ENCODE measurements at regions not wholly inside any gene's neighbourhood (a gene's known extent, or its start where the extent isn't known, plus 50 kb on each side); places are given as distances from the start of the nearest gene placed in this dataset.

- Histone ChIP-seq H3K27me3 (ENCODE audit: control insufficient read depth, insufficient read depth, low read length) (no peaks in the 10 kb centered on the region), H3K4me3 (ENCODE audit: low read depth in 2 of 2, low read length in 2 of 2) (no peak overlapping the region), H3K27ac (ENCODE audit: low read length) (no peak overlapping the region), H3K36me3 (ENCODE audit: control insufficient read depth, insufficient read depth, low read length) (no peaks in the 10 kb centered on the region), H3K4me1 (ENCODE audit: control insufficient read depth, insufficient read depth, low read length) (no peaks in the 10 kb centered on the region), H3K9me3 (ENCODE audit: control insufficient read depth, insufficient read depth, low read depth, low read length) (peaks cover 8% of the 10 kb centered on the region; the same call in 1 of the 2 replicates)
- no TSS peak for BruUV-seq (replicated peaks)
- ChIA-PET POLR2A (no interaction called here), CTCF (no interaction called here)
- DNase-seq (ENCODE audit: low read depth, low spot score) (no peak), ATAC-seq (no peak)
- in situ Hi-C loops (cut with HindIII; ENCODE audit: low pct_unique_long_range_greater_than_20kb, low sequenced_read_pairs): no loop called here
- intact Hi-C loops (cut with micrococcal nuclease; ENCODE audit: unreplicated experiment): no loop called here
- no peak for TF ChIP-seq POLR2AphosphoS5 (IDR thresholded peaks at IDR 0.05; ENCODE audit: low read depth, low read length)
- no peak for TF ChIP-seq TCF7L2 (IDR thresholded peaks at IDR 0.05; ENCODE audit: low read depth, low read length)
- TF ChIP-seq SIN3A (IDR thresholded peaks at IDR 0.05; ENCODE audit: borderline replicate concordance, insufficient read depth, low read depth, low read length): no peak
- no peak for TF ChIP-seq REST (IDR thresholded peaks at IDR 0.05; ENCODE audit: insufficient read depth in 1 of 2, low read depth in 2 of 2, low read length in 1 of 2)
- TF ChIP-seq CTCF (IDR thresholded peaks at IDR 0.05): no peak
Measured at GRCh38 chr4:188854436-188854835, 715.2 kb downstream of the TRIML1 start.

- Histone ChIP-seq H3K4me3 (ENCODE audit: low read depth in 2 of 2, low read length in 2 of 2) (no peak overlapping the region), H3K27ac (ENCODE audit: low read length) (no peak overlapping the region), H3K36me3 (ENCODE audit: control insufficient read depth, insufficient read depth, low read length) (no peaks in the 10 kb centered on the region), H3K9me3 (ENCODE audit: control insufficient read depth, insufficient read depth, low read depth, low read length) (no peaks in the 10 kb centered on the region), H3K4me1 (ENCODE audit: control insufficient read depth, insufficient read depth, low read length) (no peaks in the 10 kb centered on the region), H3K27me3 (ENCODE audit: control insufficient read depth, insufficient read depth, low read length) (no peaks in the 10 kb centered on the region)
- CTCF ChIA-PET: no interaction called here
- ATAC-seq (no peak), DNase-seq (ENCODE audit: low read depth, low spot score) (no peak)
- no TSS peak for BruUV-seq (replicated peaks)
- in situ Hi-C loops (cut with HindIII; ENCODE audit: low pct_unique_long_range_greater_than_20kb, low sequenced_read_pairs): no loop called here
- intact Hi-C loops (cut with micrococcal nuclease; ENCODE audit: unreplicated experiment): no loop called here
- TF ChIP-seq CTCF (IDR thresholded peaks at IDR 0.05): no peak
- POLR2A ChIA-PET: no interaction called here
Measured at GRCh38 chr4:188858696-188859095, 719.5 kb downstream of the TRIML1 start.

- Histone ChIP-seq H3K36me3 (ENCODE audit: control insufficient read depth, insufficient read depth, low read length) (no peaks in the 10 kb centered on the region), H3K27me3 (ENCODE audit: control insufficient read depth, insufficient read depth, low read length) (no peaks in the 10 kb centered on the region), H3K4me1 (ENCODE audit: control insufficient read depth, insufficient read depth, low read length) (no peaks in the 10 kb centered on the region), H3K27ac (ENCODE audit: low read length) (no peak overlapping the region), H3K4me3 (ENCODE audit: low read depth in 2 of 2, low read length in 2 of 2) (no peak overlapping the region), H3K9me3 (ENCODE audit: control insufficient read depth, insufficient read depth, low read depth, low read length) (no peaks in the 10 kb centered on the region)
- in situ Hi-C loops (cut with HindIII; ENCODE audit: low pct_unique_long_range_greater_than_20kb, low sequenced_read_pairs): no loop called here
- TF ChIP-seq TCF7L2 (IDR thresholded peaks at IDR 0.05; ENCODE audit: low read depth, low read length) (no peak), SIN3A (IDR thresholded peaks at IDR 0.05; ENCODE audit: borderline replicate concordance, insufficient read depth, low read depth, low read length) (no peak), REST (IDR thresholded peaks at IDR 0.05; ENCODE audit: insufficient read depth in 1 of 2, low read depth in 2 of 2, low read length in 1 of 2) (no peak), CTCF (IDR thresholded peaks at IDR 0.05) (no peak), POLR2AphosphoS5 (IDR thresholded peaks at IDR 0.05; ENCODE audit: low read depth, low read length) (no peak)
- intact Hi-C loops (cut with micrococcal nuclease; ENCODE audit: unreplicated experiment): no loop called here
- POLR2A ChIA-PET: no interaction called here
- CTCF ChIA-PET: no interaction called here
- BruUV-seq (replicated peaks): no TSS peak
- DNase-seq (ENCODE audit: low read depth, low spot score): no peak
- ATAC-seq: no peak
Measured at GRCh38 chr4:188864741-188865140, 725.5 kb downstream of the TRIML1 start.
